ENCODE measurements at regions not wholly inside any gene's neighbourhood (a gene's known extent, or its start where the extent isn't known, plus 50 kb on each side); places are given as distances from the start of the nearest gene placed in this dataset.

DNA sequence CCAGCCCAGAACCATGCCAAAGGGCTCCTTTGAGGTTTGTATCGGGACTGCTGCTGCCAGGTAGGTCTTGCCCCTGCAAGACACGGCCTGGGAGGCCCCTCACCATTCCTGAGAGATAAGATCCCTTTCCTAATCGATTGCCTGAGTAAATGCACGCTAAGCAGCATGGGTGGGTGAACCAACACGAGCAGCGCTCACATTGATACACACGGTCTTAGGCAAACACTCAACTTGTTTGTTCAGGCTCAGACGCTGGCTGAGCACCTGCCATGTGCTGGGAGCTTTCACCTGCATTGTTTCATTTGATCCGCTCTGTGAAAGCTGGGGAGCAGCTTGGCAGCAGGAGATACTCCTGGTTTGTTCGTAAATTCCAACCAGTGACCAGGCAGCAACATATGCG, 76.9 kb upstream of the NEURL1B start:
- H3K4me1 Mint-ChIP-seq: no peaks in the 10 kb centered on the region
- no peak for ATAC-seq
- H3K27me3 Mint-ChIP-seq: peaks cover 3% of the 10 kb centered on the region

DNA sequence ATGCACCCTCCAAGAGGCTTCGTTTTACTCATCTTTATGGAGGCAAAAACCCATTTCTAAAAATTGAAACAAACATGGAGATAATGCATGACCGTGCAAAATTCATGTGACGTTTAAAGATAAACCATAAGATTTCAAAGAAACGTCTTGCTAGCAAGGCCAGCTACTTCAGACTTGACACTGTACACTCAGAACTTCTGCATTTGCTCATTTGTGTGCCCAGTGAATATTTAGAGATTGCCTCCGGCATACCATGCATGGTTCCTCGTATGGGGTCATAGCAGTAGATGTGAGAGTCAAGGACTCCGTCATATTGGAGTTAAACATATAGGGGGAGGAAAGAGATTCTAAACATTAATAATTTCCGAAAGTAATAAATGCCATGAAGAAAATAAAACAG, 78.6 kb upstream of the NEURL1B start:
- DNase-seq (no peak), ATAC-seq (no peak)
- H3K27me3 Mint-ChIP-seq: peaks cover 3% of the 10 kb centered on the region
- no peak overlapping the region for H3K27ac Mint-ChIP-seq
- H3K4me3 Mint-ChIP-seq: no peak overlapping the region
- H3K9me3 Mint-ChIP-seq: no peaks in the 10 kb centered on the region
- H3K36me3 Mint-ChIP-seq (ENCODE audit: low read depth): no peaks in the 10 kb centered on the region
- H3K4me1 Mint-ChIP-seq: no peaks in the 10 kb centered on the region

More for the DNA sequence above, 76.9 kb upstream of the NEURL1B start:
- no peaks in the 10 kb centered on the region for H3K36me3 Mint-ChIP-seq (ENCODE audit: low read depth)
- H3K27ac Mint-ChIP-seq: no peak overlapping the region
- H3K4me3 Mint-ChIP-seq: no peak overlapping the region
- no peak for DNase-seq
- no peaks in the 10 kb centered on the region for H3K9me3 Mint-ChIP-seq

DNA sequence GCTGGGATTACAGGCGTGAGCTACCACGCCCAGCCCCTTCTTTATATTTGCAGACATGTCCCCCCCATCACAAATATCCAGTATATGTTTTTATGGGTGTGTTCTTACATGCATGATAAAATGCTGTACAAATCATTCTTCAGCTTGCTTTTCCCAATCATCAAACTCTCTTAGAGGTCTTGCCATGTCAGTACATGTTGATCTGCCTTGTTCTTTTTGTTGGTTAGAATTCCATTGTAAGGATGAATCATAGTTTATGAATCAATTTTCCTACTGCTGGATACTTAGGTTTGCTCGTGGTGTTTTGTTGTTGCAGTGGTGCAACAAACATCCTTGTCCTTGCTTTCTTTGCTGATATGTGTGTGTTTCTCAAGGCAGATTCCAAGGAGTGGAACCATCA, 79.9 kb upstream of the NEURL1B start:
- peaks cover 3% of the 10 kb centered on the region for H3K27me3 Mint-ChIP-seq
- DNase-seq: no peak
- H3K4me3 Mint-ChIP-seq: no peak overlapping the region
- H3K4me1 Mint-ChIP-seq: no peaks in the 10 kb centered on the region
- no peak for ATAC-seq
- H3K36me3 Mint-ChIP-seq (ENCODE audit: low read depth): no peaks in the 10 kb centered on the region
- no peaks in the 10 kb centered on the region for H3K9me3 Mint-ChIP-seq
- no peak overlapping the region for H3K27ac Mint-ChIP-seq

GRCh38 chr5:172559004-172559932, 81.8 kb upstream of the NEURL1B start:
- DNase-seq (no peak), ATAC-seq (no peak)
- no peak overlapping the region for H3K27ac Mint-ChIP-seq
- H3K9me3 Mint-ChIP-seq: no peaks in the 10 kb centered on the region
- no peak overlapping the region for H3K4me3 Mint-ChIP-seq
- no peaks in the 10 kb centered on the region for H3K4me1 Mint-ChIP-seq
- H3K36me3 Mint-ChIP-seq (ENCODE audit: low read depth): no peaks in the 10 kb centered on the region
- H3K27me3 Mint-ChIP-seq: peaks cover 3% of the 10 kb centered on the region

- DNase-seq: no peak
- Mint-ChIP-seq H3K27ac (no peak overlapping the region), H3K4me3 (no peak overlapping the region), H3K9me3 (no peaks in the 10 kb centered on the region), H3K27me3 (peaks cover 3% of the 10 kb centered on the region), H3K36me3 (ENCODE audit: low read depth) (no peaks in the 10 kb centered on the region), H3K4me1 (no peaks in the 10 kb centered on the region)
- no peak for ATAC-seq
These were observed 82.7 kb upstream of the NEURL1B start for GRCh38 chr5:172558076-172558976.

DNA sequence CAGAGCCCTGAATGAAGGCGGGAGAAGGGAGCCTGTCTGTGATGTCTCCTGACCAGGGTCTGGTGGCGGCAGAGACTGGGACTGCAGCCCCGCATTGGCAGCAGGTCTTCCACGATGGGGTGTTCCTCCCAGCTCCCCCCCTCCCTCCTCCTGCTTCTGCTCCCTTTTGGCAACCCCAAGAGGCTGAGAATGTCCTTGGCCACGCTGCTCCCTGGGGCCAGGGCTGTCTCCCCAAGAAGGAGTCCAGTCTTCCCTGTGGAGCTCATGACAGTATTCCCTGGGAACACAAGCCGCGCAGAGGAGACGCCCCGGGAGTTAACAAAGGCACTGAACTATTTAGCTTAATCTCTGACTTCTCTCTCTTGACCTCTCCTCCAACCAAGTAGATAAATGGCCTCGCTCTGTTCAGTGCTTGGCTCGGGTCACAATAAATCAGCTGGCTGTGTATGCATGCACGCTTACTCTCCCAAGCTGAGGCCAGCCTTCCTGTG, 84.0 kb upstream of the NEURL1B start:
- Mint-ChIP-seq H3K27ac (no peak overlapping the region), H3K4me3 (no peak overlapping the region), H3K4me1 (no peaks in the 10 kb centered on the region), H3K36me3 (ENCODE audit: low read depth) (no peaks in the 10 kb centered on the region), H3K9me3 (no peaks in the 10 kb centered on the region), H3K27me3 (no peaks in the 10 kb centered on the region)
- no peak for ATAC-seq
- no peak for DNase-seq

GRCh38 chr5:172556262-172556661, 84.8 kb upstream of the NEURL1B start:
- no peaks in the 10 kb centered on the region for H3K36me3 Mint-ChIP-seq (ENCODE audit: low read depth)
- no peaks in the 10 kb centered on the region for H3K27me3 Mint-ChIP-seq
- no peaks in the 10 kb centered on the region for H3K4me1 Mint-ChIP-seq
- no peak overlapping the region for H3K4me3 Mint-ChIP-seq
- no peaks in the 10 kb centered on the region for H3K9me3 Mint-ChIP-seq
- no peak overlapping the region for H3K27ac Mint-ChIP-seq
- DNase-seq (no peak), ATAC-seq (no peak)

GRCh38 chr5:172554562-172554961, 86.5 kb upstream of the NEURL1B start:
- H3K4me1 Mint-ChIP-seq: no peaks in the 10 kb centered on the region
- no peak for DNase-seq
- H3K4me3 Mint-ChIP-seq: no peak overlapping the region
- no peaks in the 10 kb centered on the region for H3K9me3 Mint-ChIP-seq
- no peaks in the 10 kb centered on the region for H3K36me3 Mint-ChIP-seq (ENCODE audit: low read depth)
- no peaks in the 10 kb centered on the region for H3K27me3 Mint-ChIP-seq
- H3K27ac Mint-ChIP-seq: no peak overlapping the region
- no peak for ATAC-seq

GRCh38 chr5:172553903-172554302, 87.2 kb upstream of the NEURL1B start:
- Mint-ChIP-seq H3K27ac (no peak overlapping the region), H3K4me1 (no peaks in the 10 kb centered on the region), H3K36me3 (ENCODE audit: low read depth) (no peaks in the 10 kb centered on the region), H3K4me3 (no peak overlapping the region), H3K27me3 (no peaks in the 10 kb centered on the region), H3K9me3 (no peaks in the 10 kb centered on the region)
- DNase-seq: no peak
- ATAC-seq: no peak

GRCh38 chr5:172553167-172553566, 87.9 kb upstream of the NEURL1B start:
- Mint-ChIP-seq H3K36me3 (ENCODE audit: low read depth) (no peaks in the 10 kb centered on the region), H3K27me3 (no peaks in the 10 kb centered on the region), H3K4me1 (no peaks in the 10 kb centered on the region), H3K4me3 (no peak overlapping the region), H3K27ac (no peak overlapping the region), H3K9me3 (no peaks in the 10 kb centered on the region)
- ATAC-seq (no peak), DNase-seq (no peak)

GRCh38 chr5:172550996-172551395, 90.1 kb upstream of the NEURL1B start:
- Mint-ChIP-seq H3K4me1 (no peaks in the 10 kb centered on the region), H3K27me3 (no peaks in the 10 kb centered on the region), H3K9me3 (no peaks in the 10 kb centered on the region), H3K27ac (no peak overlapping the region), H3K36me3 (ENCODE audit: low read depth) (no peaks in the 10 kb centered on the region), H3K4me3 (no peak overlapping the region)
- no peak for ATAC-seq
- DNase-seq: no peak

GRCh38 chr5:172550096-172550765, 90.8 kb upstream of the NEURL1B start:
- ATAC-seq (no peak), DNase-seq (no peak)
- H3K4me3 Mint-ChIP-seq: no peak overlapping the region
- H3K36me3 Mint-ChIP-seq (ENCODE audit: low read depth): no peaks in the 10 kb centered on the region
- no peaks in the 10 kb centered on the region for H3K27me3 Mint-ChIP-seq
- no peaks in the 10 kb centered on the region for H3K9me3 Mint-ChIP-seq
- H3K27ac Mint-ChIP-seq: no peak overlapping the region
- no peaks in the 10 kb centered on the region for H3K4me1 Mint-ChIP-seq

DNA sequence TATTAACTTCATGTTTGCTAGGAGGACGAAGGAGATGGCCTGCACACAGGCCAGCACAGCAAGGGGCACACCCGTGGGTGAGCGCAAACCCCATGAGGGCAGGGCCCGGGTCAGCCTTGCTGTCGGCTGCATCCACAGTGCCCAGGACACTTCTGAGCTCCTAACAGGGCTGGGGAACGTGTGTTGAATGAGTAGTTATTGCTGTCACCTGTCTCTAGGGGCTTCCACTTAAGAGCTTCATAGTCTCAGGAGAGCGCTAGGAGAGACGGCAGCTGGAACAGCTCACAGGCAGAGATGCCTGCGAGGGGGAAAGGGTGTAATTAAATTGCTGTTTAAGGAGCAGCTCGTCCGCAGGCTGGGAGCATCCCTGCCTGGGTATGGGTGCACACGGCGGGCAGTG, 91.4 kb upstream of the NEURL1B start:
- no peak overlapping the region for H3K4me3 Mint-ChIP-seq
- H3K36me3 Mint-ChIP-seq (ENCODE audit: low read depth): no peaks in the 10 kb centered on the region
- no peak overlapping the region for H3K27ac Mint-ChIP-seq
- no peak for DNase-seq
- no peaks in the 10 kb centered on the region for H3K9me3 Mint-ChIP-seq
- ATAC-seq: no peak
- no peaks in the 10 kb centered on the region for H3K4me1 Mint-ChIP-seq
- no peaks in the 10 kb centered on the region for H3K27me3 Mint-ChIP-seq

GRCh38 chr5:172548981-172549687, 91.9 kb upstream of the NEURL1B start:
- peaks cover 4% of the 10 kb centered on the region for H3K27me3 Mint-ChIP-seq
- no peak overlapping the region for H3K4me3 Mint-ChIP-seq
- DNase-seq (no peak), ATAC-seq (no peak)
- no peaks in the 10 kb centered on the region for H3K36me3 Mint-ChIP-seq (ENCODE audit: low read depth)
- no peak overlapping the region for H3K27ac Mint-ChIP-seq
- no peaks in the 10 kb centered on the region for H3K9me3 Mint-ChIP-seq
- no peaks in the 10 kb centered on the region for H3K4me1 Mint-ChIP-seq
